GM19455 (cell line): ENCODE measurements at regions not wholly inside any gene's neighbourhood (a gene's known extent, or its start where the extent isn't known, plus 50 kb on each side); places are given as distances from the start of the nearest gene placed in this dataset.

Experiments used
- ATAC-seq: cut with Tn5 transposase; IDR thresholded peaks from one replicate; pipeline ENCODE4 v1.9.1; 2021; ENCODE audit not compliant: unreplicated experiment

DNA sequence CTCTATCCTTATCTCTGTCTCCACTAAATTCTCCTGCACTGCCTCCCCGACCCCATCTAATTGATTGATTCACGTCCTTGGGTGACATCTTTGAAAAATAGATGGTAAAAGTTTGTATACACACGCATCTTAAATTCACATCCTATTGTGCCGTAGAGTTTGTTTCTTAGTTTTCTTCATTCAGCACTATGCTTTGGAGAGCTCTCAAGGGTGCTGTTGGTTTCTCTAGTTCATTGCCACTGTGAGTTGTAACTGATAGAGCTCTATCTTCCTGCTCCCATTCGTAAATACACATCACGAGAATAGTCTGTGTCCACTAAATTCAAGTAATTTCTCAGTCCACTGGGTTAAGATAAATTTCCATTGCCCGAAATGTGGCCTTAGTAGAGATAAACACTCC lies 1537.4 kb downstream of the AACS start:
- no peak for ATAC-seq

DNA sequence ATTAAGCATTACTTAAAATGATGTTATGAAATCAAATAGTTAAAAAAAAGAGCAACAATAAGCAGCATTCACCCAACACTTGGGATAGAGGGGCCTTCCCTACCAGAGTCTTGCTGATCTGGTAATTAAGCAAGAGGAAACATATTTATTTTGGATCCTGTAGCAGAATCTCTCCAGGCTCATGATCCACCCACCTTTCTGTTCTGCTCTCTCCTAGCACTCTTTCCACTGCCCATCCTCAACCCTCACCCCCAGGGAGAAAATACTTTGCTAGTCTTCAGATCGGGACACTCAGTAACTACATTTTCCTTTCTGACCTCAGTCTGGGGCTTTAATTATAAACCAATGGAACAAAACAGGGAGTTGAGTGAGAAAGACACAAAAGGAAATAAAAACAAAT lies 1541.9 kb downstream of the AACS start:
- no peak for ATAC-seq

DNA sequence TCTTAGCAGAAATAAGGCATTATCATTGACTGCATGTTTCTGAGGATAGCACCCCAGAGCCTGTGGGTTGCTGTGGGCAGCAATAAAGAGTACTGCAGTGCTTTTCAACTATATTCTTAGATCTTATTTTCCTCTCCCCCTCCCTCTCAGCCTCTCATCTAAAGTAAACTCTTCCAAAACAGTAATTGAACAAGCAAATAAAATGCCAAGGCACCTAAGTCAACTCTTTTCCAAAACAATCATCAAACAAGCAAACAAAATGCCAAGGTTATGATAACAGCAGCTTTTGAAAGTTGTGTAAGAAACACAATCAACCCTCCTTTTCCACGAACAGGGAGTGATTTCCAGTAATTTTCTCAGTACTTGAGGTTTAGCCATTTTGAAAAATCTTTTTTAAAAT lies 1542.6 kb downstream of the AACS start:
- no peak for ATAC-seq

DNA sequence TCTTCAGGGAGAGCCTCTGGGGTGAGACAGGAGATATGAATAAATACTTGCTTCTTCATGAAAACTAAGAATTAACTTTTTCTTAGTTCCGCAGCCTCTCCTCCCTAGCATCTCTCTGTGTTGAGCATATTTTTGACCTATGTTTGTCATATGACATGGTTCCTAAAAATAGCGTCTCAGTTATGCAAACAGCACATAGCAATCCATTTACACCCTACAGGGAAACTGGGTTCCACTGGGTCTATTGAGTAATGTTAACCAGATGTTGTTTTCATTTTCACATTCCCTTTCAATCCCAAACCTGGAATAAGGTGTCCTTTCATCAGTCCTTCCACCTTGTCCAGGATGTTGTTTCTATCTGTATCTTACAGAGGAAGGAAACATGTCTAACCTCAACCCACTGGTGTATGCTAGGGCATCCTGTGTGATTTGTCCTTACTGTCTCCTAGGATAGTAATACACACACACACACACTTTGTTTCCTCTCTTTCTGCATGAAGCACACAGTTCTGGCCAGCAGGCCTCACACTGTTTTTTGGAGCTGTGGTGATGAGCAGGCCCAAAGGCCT lies 1543.5 kb downstream of the AACS start:
- ATAC-seq: no peak

DNA sequence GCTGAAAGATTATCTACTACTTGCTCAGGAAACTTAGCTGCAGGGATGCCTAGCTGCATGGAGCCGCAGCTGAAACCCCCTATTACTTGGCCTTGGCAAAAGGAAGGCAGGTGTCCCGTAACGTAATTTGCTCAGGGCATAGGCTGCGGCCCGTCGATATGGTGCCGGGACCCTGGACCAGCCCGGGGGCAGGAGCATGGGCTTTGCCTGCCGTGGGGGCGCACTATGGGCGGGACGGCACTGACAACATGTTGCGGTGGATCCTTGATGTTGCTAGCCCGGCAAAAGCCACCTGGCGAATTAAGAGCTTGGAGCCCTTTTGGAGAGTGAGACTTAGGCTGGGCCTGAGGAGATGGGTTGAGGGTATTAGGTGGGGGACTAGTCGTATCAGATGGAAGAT lies 1551.2 kb downstream of the AACS start:
- ATAC-seq: no peak

DNA sequence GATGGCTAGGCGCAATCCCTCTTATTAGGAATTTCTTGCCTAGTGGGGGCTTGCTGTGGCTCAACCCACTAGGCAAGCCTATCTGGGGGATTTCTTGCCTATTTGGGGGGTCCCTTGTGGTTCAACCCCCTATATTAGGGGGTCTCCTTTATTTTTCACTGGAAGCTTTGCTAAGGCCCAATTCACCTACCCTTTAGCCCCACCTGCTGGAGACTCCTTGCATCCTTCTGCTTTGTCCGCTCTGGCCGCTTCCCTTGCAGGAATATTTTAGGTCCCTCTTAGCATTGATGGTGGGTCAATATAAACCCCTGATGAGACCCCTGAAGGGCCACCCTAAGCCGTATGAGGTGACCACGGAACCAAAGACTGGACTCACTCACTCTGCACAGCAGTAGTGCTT lies 1552.1 kb downstream of the AACS start:
- ATAC-seq: no peak

DNA sequence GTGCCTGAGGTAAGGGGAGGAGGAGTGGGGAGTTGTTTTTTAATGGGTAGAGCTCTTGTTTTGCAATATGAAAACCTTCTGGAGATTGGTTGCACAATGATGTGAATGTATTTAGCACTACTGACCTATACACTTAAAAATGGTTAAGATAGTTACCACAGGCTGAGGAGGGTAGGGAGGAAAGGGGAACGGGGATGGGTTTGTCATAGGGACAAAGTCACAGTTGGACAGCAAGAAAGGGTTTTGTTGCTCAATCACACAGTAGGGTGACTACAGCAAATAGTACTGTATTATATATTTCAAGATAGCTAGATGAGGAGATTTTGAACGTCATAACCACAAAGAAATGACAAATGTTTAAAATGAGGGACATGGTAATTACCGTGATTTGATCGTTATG lies 1562.4 kb downstream of the AACS start:
- ATAC-seq: no peak

DNA sequence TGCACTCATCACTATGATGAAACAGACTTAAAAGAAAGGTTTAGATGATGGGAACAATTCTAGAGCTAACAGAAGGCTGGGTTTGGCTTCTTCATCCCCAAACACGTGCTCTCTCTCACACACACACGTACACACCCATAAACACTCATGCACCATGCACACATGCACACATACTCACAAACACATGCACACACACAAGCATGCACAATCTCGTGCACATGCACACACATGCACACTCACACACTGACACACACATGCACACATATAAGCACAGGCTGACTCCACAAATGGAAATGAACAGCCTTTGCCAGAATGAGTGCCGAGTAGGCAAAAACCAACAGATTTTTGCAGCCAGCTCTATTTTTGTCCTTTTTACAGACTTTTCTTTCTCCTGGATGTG lies 1571.6 kb downstream of the AACS start:
- no peak for ATAC-seq

DNA sequence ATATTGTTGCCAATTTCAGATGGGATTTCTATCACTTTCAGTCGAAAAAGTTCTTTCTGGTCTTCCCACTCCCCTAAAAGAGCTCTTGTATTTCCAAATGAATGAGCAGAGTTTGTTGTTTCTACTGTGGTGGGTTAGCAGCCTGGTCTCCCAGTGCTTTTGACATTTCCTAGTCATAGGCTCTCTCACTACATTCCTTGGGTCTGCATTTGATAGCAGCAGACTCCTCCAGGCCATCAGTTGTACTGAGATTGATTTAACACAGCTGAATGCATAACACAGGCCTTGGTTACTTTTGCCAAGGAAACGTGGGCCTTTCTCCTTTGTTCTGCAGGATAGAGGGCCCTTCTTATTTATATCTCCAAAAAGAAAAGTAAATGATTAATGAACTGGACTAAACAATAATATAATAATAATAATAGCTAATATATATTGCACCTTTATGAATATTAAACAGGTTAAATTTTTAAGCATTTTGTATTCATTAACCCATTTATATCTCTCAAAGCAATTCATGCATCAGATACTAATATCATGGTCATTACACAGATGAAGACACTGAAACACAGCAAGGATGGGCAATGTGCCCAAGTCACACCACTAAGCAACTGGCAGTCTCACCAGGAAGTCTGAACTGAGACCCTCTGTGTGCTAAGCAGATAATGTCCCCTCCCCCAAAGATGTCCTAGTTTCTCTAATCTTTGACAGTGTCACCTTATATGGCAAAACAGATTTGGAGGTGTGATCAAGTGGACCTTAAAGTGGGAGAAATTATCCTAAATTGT lies 1579.2 kb downstream of the AACS start:
- ATAC-seq: no peak

DNA sequence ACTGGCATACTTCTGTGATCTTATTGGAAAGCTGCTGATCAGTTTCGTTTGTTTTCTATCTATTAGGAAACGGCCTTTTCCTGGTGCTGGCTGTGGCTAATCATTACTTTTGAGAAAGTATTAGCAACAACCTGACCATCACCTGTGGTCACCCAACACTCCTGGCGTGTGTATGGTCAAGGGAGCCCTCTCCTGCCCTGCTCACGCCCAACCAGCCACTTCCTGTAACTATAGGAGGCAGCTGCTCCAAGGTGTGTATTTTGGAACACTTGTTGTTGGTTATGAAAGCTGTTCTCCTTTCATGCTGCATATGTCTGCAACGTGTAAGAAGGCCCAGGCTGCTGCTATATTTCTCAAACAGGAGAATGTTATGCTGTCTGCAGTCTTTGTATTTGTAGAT lies 1582.8 kb downstream of the AACS start:
- no peak for ATAC-seq

DNA sequence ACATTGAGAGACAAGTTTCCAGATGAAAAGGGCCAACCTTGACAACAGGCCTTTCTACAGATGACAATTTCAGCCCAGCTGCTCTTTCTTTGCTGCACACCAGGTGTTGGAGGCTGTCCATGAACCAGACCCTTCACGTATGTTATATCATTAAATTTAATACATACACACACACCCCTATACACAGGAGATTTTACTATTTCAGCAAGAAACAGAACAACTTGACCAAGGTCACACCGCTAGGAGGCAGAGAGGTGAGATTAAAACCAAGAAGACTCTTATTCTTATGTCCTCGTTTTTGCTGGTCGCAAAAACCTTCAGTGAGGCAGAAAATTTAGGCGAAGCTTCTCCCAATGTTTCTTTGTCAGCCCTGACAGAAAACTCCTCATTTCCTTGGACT lies 1585.9 kb downstream of the AACS start:
- ATAC-seq: no peak

DNA sequence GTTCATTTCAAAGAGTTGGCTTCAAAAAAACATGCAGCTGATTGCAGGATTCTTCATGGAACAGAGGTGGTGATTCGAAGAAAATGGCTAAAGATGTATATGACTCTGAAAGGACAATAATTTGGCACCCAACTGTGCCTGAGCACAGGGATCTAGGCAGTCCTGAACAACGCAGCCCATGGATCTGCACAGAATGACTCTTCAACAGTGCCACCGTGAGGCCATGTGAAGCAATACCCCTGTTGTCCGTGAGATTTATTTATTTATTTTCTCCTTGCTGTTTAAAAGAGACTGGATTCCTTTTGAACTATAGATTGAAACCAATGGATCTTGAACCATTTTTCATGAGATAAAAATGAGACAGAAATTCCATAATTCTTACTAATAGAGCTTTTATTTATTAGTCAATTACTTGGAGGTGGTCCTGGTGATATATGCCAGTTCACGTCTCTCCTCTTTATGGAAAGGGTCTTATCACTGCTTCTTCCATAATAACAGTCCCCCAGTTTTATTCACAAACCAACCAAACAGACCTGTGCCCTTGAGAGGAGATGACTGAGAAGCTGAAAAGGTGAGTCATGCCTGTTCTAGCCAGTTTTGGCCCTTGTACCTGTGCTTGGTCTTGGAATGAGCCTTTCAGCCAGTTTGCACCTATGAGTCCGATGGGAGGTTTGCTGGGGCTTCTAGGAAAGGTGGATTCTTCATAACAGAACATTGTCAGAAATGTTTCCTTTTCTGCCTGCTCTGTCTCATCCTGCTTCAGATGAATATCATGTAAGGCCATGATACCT lies 1598.3 kb downstream of the AACS start:
- ATAC-seq: no peak

DNA sequence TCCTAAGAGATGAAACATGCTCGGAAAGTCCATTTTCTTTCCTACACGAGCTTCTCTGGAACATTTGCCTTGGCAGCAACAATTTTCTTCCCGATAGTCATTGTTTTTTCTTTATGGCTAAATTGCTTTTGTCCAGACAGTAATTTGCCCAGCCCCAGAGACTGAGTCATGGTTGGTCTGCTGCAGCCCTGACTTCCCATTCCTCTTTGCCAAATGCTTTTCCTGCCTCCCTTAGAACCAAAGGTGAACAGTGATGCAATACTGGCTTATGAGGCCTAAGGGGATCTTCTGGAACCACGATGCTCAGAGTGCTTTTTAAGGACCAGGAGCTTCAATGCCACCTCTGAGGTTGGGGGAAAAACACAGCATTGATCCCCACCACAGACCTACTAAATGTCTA lies 1599.6 kb upstream of the TMEM132C start:
- ATAC-seq: no peak

DNA sequence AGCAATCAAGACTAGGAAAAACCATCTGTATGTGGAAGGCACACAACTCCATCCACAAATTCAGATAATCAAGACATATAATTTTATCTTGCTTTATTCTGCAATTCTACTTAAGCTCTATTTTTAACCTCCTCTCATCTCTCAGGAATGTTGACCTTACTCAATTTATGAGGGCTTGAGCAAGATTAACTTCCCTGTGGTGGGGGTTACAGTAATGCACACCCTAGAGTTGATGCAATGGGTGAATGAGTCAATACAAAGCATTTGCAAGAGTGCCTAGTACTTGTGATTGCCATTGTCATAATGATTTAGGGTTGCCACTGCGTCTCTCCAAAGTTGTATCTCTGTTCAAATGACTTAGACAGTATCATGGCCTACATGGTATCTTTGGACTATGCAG lies 1598.4 kb upstream of the TMEM132C start:
- no peak for ATAC-seq

DNA sequence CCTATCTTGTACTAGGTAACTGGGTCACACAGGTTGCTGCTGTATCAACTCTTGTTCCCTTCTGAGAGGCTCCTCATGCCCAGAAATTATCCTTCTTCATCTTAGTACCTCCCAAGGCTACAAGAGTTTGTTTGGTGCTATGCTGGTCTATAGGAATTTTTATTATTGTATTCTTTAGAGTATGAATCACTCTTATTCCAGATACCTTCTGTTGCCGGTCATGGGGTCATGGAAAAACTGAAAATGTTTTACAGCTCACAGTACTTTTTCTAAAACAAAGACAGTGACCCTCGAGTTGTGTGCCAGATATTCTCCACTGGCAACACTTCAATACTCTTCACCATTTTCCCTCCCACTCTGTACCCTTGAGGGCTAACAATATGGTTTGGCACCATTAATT lies 1598.0 kb upstream of the TMEM132C start:
- ATAC-seq: no peak

DNA sequence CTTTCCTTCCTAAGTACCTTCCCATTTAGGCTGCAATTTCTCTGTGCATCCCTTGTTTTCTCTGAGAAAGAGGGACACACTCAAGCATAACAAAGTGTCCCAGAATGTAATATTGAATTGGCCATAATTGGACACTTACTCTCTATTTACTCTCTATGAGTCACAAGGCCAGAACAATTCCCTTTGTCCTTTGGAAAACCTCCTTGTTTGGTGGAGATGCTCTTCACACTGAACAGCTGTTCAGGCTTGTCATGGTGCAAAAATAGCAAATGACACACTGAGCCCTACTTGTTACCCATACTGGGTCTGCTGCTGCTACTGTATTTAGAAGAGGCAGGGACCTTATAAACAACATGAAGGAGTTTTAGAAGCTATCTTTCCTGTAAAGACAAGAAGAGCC lies 1590.5 kb upstream of the TMEM132C start:
- no peak for ATAC-seq

DNA sequence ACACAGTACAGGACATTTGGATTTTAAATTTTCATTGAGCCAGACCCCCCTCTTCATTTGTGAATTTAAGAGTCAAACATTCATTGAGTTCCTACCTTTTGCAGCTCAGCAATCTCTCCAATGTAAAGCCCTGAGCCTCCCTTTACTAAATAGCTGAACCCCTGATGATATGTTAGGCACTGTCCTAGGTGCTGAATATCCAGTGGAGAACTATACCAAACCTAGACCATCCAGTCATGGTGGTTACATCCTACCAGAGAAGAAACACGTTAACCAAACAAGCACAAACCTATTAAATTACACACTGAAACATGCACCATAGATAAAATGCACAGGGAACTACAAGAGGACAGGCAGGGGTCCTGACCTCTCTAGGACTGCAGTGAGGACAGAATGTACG lies 1585.3 kb upstream of the TMEM132C start:
- no peak for ATAC-seq

DNA sequence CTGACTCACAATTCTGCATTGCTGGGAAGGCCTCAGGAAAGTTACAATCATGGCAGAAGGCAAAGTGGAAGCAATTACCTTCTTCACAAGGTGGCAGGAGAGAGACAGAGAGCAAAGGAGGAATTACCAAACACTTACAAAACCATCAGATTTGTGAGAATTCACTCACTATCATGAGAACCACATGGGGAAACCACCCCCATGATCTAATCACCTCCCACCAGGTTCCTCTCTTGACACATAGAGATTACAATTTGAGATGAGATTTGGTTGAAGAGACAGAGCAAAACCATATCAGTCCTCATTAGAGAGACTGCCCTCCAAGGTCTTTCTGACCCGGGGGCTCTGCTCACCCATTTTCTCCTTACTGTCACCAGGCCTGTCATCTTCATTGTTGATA lies 1582.3 kb upstream of the TMEM132C start:
- ATAC-seq: no peak

DNA sequence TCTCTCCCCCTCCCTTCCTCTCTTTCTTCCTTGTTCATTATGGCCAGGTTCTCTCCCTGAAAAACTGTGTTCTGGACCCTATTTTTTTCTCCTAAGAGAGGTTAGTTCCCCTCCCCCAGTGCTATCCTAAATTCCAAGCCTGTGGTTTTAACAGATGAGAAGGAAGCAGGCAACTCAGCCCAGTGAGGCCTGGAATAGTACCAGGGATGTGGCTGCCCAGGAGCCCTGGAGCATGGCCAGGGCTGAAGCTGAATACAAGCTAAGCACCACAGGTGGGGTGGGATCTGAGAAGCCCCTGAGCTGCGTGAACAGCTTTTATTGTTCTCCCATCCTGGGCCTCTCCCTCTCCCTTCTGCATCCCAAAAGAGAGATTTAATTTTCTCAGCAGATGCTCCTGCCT lies 1581.3 kb upstream of the TMEM132C start:
- ATAC-seq: no peak

DNA sequence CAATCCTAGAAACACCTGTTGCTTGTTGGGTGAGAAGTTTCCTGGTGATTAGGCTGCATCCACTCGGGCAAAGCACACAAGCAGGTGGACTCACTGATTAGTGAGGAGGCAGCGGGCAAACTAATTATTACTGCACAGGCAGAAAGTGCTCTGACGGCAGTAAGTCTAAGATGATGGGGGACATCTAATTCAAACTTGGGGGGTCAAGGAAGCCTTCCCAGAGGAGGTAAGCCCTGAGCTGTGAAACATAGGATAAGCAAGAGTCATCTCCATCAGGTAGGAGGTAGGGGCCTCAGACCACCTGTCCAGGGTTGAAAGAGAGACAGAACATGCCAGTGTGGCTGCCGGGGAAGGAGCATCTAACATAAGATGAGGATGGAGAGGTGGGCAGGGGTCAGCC lies 1578.4 kb upstream of the TMEM132C start:
- ATAC-seq: no peak

DNA sequence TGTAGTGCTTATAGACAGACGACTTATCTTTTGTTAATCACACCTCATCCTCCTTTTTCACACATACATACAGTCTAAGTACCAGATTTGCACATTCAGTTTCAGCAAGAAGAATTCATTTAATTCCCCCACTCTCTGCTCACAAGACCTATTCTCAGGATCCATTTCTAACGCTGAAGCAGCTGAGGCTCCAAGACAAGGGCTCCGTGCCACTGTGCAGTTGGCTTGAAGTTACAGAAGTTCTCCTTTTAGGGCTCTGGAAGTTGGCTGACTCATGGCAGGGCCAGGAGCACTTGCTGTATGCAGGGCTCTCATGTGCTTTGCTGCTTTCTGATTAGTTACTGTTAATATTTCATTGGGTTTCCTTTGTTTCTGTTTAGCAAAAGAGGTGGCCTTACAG lies 1566.9 kb upstream of the TMEM132C start:
- no peak for ATAC-seq

DNA sequence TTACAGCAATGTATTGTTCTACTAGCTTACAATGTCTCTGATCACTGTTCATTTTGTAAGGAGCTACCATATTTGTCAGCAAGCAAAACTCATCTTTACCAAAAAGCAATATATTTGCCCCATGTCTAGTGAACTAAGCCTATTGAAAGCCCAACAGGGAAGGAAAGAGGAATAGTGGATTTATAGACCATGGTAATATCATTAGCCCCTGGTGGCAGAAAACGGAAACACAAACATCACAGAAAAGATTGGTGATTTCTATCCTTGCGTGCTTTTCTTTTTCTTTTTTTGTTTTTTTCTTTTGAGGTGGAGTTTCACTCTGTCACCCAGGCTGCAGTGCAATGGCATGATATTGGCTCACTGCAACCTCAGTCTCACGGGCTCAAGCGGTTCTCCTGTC lies 1562.4 kb upstream of the TMEM132C start:
- ATAC-seq: no peak
